Endothelial cell of hepatic sinusoid (primary cell): ENCODE measurements at regions not wholly inside any gene's neighbourhood (a gene's known extent, or its start where the extent isn't known, plus 50 kb on each side); places are given as distances from the start of the nearest gene placed in this dataset.

Experiments
- in situ Hi-C: cut with HindIII; loops from 2 replicates; pipeline ENCODE4 v1.10.0; 2017; ENCODE audit warnings: low sequenced_read_pairs

DNA sequence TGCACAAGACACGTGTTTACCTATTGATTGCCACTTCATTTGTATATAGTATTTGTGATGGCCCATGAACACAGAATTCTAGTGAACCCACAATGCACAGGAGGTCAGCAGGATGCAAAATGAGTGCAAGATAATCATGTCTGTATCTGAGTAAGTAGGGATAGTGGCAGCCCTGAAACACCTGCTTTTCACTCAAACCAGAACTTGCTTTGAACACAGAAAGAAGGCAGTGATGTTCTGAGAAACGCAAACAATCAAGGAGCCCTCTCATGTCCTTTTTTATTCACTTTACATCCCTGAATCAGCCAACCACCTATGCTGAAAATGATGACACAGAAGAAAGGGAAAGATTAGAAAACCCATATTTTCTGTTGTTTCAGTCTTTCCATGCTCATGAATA is 170.4 kb upstream of the AVPR1A start:
- in situ Hi-C loops, result no loop called here

DNA sequence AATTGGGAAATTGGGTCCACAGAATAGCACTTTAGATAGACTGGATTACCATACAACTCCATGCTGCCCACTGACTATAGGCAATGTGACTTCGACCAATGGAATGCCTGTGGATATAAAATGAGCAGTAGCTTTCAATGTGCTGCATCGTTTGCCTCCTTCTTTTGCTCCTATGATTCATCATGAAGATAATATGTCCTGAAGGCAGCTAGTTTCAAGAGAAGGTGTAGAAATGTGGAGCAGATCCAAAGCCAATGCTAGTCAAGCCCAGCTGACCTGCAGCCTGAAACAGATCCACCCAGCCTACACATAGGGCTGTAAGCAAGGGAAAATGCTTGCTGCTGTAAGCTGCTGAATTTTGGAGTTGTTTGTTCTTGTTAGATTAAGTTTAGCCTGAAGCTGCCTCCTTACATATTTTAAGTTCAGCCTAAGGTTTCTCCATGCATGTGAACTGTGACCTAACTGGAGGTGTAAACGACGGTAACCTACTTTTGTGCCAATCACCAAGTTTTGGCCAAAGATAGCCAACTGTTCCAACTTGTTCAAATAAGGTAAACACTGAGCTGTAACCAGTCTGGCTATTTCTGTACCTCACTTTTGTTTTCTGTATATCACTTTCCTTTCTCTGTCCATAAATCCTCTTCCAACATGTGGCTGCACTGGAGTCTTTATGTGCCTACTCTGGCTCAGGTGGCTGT is 169.1 kb upstream of the AVPR1A start:
- in situ Hi-C loops, result no loop called here

DNA sequence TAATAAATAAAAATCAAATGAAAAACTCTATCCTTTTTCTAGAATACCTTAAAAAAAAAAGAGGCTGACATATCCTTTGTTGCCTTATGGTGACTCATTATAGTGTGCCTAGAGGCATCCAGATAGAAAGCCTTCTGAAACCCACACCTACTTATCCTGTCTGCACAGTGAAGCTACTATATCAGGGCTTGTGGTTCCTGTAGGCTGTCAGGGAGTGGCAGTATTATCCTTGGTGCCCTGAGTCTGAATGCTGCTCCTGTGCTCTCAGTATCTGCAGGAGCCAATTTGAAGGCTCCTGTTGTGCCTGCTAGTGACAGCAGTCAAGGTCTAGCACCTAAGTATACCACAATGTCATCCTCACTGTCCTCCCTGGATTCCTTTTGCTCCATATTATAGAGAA is 168.4 kb upstream of the AVPR1A start:
- in situ Hi-C loops, result no loop called here

- in situ Hi-C loops, result no loop called here
Measured at GRCh38 chr12:63318933-63319332, 167.9 kb upstream of the AVPR1A start.

GRCh38 chr12:63318313-63318712 is 167.3 kb upstream of the AVPR1A start:
- in situ Hi-C loops, result no loop called here

DNA sequence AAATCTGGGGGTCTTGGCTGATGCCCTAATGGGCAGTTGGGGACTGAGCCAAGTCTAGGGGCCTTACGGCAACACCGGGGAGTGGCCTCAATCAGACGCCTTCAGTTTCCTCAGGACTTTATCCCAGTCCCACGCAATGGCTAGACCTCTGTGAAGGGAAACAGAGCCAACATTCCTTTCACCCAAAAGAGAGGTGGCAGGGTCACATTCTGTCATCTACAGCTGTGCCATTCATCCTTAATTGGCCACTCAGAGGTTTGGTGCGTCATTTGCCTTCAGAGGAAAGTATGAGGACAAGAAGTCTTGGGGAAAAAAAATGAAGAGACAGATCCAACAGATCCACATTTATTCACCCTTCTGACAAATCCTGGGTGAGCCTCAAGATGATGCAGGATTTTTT is 166.9 kb upstream of the AVPR1A start:
- in situ Hi-C loops, result no loop called here

GRCh38 chr12:63317286-63317846 is 166.4 kb upstream of the AVPR1A start:
- in situ Hi-C loops, result no loop called here

GRCh38 chr12:63313139-63313538 is 162.1 kb upstream of the AVPR1A start:
- in situ Hi-C loops, result no loop called here

DNA sequence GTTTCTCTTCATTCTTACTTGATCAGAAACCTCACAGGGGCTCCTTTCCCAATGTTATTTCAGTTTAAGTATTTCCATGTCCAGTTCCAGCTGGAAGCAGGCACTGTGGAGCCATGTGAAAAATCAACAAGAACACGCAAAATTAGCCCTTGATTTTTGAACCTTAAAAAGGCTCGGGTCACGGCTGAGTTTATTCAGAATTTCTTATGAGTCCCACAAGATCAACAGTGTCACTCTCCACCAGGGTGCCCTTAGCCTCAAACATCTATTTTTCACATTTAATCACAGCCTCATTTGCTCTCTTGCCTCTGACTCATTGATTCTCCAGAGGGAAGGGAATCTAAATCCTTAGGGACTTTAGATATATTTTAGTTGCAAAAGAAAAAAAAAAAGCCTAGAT is 157.7 kb upstream of the AVPR1A start:
- in situ Hi-C loops, result no loop called here

DNA sequence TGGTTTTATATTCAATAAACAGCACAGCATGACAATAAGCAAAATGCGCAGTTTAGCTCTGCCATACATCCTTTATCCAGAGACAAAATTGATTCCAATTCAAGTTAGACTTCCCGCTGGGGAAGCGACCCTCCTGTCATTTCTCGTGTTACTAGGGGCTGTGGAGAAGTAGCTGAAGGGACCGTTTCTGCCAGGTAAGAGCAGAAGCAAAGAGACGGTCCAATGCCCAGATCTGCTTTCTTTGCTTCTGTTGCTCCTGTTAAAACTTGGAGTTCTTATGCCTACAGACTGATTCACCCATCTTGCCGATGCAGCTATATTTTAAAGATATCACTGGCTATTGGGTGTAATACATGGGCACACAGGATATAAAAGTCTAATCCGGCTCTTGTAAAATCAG is 156.8 kb upstream of the AVPR1A start:
- in situ Hi-C loops, result no loop called here

- in situ Hi-C loops, result no loop called here
Measured at GRCh38 chr12:63305901-63306875, 155.2 kb upstream of the AVPR1A start.

- in situ Hi-C loops, result no loop called here
Measured at GRCh38 chr12:63304887-63305316, 153.9 kb upstream of the AVPR1A start.

GRCh38 chr12:63302941-63303536 is 152.0 kb upstream of the AVPR1A start:
- in situ Hi-C loops, result no loop called here

DNA sequence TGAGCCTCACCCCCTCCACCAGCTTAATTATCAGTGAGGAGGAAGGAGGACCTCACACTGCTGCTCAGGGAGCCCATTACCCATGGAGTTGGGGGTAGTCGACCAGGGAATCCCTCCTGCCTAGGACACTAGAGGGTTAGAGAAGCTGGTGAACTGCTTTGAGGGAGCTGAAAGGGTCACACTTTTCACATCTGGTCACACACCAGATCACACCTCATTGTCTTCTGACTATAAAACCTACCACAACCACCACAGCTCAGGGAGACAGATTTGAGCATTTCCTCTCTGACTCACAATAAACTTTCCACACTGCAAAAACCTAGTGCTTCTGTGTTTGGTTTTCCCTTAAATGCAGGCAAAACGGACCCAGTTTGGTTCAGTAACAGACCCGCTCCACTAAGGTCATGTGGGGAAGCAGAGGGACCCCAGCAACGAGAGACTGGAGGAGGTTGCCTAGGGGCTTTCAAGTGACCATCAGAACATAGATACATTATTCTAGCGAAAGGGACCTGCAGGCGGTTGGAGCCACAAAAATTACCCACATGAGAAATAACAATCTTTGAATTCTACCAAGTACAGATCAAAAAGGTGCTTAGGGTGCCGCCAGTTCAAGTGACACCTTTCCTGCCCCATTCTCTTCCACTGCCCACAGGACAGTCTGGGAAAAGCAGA is 151.4 kb upstream of the AVPR1A start:
- in situ Hi-C loops, result no loop called here

GRCh38 chr12:63301311-63301710 is 150.3 kb upstream of the AVPR1A start:
- in situ Hi-C loops, result no loop called here

GRCh38 chr12:63298386-63298930 is 147.5 kb upstream of the AVPR1A start:
- in situ Hi-C loops, result no loop called here

- in situ Hi-C loops, result no loop called here
Measured at GRCh38 chr12:63294327-63294632, 143.3 kb upstream of the AVPR1A start.

GRCh38 chr12:63292471-63293221 is 141.6 kb upstream of the AVPR1A start:
- in situ Hi-C loops, result no loop called here

DNA sequence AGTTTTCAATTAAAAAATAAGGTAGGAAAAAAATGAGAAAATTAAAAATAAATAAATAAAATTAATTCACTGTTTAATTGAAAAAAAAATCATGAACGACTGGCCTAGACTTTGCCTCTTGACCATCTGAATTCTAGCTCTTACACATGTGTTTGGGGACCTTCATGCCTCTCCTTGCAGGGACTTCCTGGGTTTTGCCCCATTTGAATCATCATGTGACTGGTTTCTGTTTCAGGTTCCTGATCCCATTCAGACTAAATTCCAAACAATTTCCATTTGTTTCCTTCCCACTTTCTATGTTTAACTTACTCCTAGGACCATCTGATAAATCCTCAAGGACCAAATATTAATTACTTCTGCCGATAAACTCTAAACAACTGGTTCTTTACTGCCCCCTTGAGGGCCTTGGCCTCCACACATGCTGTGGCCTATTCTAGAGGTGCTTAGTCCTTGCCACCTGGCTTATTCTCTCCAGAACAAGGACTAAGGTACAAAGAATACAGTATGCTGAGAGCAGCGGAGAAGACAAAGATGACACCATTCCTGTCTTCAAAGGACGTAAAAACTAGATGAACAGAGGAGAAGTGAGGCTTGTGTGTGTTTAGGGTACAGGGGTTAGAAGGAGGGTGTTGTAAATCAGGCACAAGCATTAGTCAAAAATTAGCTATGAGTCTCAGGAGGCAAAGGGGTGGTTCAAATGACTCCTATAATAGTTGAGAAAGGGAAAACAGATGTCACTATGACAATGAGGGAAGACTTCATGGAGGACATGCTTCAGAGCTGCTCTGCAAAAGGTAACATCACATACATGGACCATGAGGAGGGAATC is 125.8 kb upstream of the AVPR1A start:
- in situ Hi-C loops, result no loop called here
